Stomach (tissue), 8 donors: ENCODE measurements at regions not wholly inside any gene's neighbourhood (a gene's known extent, or its start where the extent isn't known, plus 50 kb on each side); places are given as distances from the start of the nearest gene placed in this dataset.

Experiments
- DNase-seq, 2 donors: peaks; one replicate each; pipeline versions ENCODE4 v3.0.0 to v3.0.0-alpha.2; 2013 to 2019
- H3K27ac ChIP-seq, 5 donors: fragments of 200-600 bp in 4 of 5; sonication (generic) in 4 of 5; one replicate each; pipeline ENCODE4 v1.5.1; 2013 to 2019; ENCODE audit warnings: mild to moderate bottlenecking in 1 of 5, moderate library complexity in 1 of 5
- H3K27me3 ChIP-seq, 3 donors: fragments of 200-600 bp; sonication (generic); one replicate each; pipeline ENCODE4 v1.5.1; 2017 to 2019; ENCODE audit warnings: mixed run types in 1 of 3
- H3K36me3 ChIP-seq, 4 donors: fragments of 200-600 bp; sonication (generic); 1 replicate in 3 of 4; 2 replicates in 1 of 4; pipeline ENCODE4 v1.5.1; 2016 to 2019
- H3K4me1 ChIP-seq, 4 donors: fragments of 200-600 bp; sonication (generic); one replicate each; pipeline ENCODE4 v1.5.1; 2016 to 2019
- H3K4me3 ChIP-seq, 4 donors: fragments of 200-600 bp; sonication (generic) in 3 of 4; one replicate each; pipeline ENCODE4 v1.5.1; 2016 to 2019; ENCODE audit warnings: mild to moderate bottlenecking in 1 of 4
- H3K9me3 ChIP-seq, 4 donors: fragments of 200-600 bp; sonication (generic); one replicate each; pipeline ENCODE4 v1.5.1; 2016 to 2019
- EP300 ChIP-seq: sonication (generic); formaldehyde crosslinking; IDR thresholded peaks from one replicate; pipeline ENCODE4 v1.6.1; 2017; ENCODE audit warnings: antibody characterized with exemption
- POLR2A ChIP-seq, 4 donors: fragments of 450-650 bp; IDR thresholded peaks; one replicate each; pipeline ENCODE4 v1.6.1; 2016; ENCODE audit warnings: antibody characterized with exemption in 4 of 4, control low read depth in 2 of 4, mild to moderate bottlenecking in 1 of 4, moderate library complexity in 1 of 4
- POLR2AphosphoS5 ChIP-seq, 3 donors: sonication (generic); formaldehyde crosslinking; IDR thresholded peaks; one replicate each; pipeline ENCODE4 v1.6.1; 2016; ENCODE audit warnings: antibody characterized with exemption in 3 of 3
- WGBS, 5 donors: extraction: QIAGEN DNeasy Blood & Tissue Kit in 3 of 5; methylation state at CpG; one replicate each; pipeline versions ENCODE4 v1.1.5 to v1.1.7; 2013 to 2018; 5-methylcytosine and 5-hydroxymethylcytosine counted together
- intact Hi-C: fragments of 100-400 bp; cut with DNase I; formaldehyde crosslinking; loops from one replicate; pipeline ENCODE4 v1.15.1; 2023; ENCODE audit warnings: low total_unique reads
- TF ChIP-seq, protein P1 (sequence below), 7 experiments: fragments of 450-650 bp in 4 of 7; fragments of 200-600 bp in 3 of 7; sonication (generic) in 3 of 7; IDR thresholded peaks; one replicate each; pipeline ENCODE4 v1.5.1; 2016 to 2019; ENCODE audit warnings: antibody characterized with exemption in 7 of 7, control low read depth in 2 of 7, mild to moderate bottlenecking in 1 of 7
- donor health status: healthy with polysubstance abuse.
- donor health status: Bipolar disorder and iron deficiency.
- donor health status: healthy.

DNA sequence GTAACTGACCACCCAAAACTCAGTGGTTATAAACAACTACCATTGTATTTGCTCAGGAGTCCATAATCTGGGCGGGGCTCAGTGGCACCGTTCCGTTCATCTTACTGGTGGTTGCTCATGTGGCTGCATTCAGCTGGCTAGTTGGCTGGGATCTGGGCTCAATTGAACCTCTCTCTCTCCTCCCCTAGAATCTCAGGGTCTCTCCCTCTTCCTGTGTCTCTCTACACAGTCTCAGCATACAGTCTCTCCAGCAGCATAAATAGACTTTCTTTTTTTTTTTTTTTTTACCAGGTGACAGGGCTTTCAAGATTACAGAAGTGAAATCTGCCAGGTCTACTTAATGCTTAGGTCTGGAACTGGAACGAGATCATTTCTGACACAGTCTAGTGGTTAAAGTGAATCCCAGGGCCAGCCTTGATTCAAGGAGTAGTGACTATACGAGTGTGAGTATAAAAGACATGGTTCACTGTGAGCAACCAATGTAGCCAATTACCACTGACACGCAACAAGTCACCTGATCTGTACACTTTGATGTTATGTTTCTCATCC, 193.7 kb upstream of the ESRRG start:
- intact Hi-C loops = no loop called here
- DNase-seq = no peak
- H3K36me3 ChIP-seq = no peaks in the 10 kb centered on the region
- WGBS, 5 donors = 78 to 89% (median 85%) methylated on average over 6 of the region's 6 CpGs
- H3K27ac ChIP-seq = no peak overlapping the region
- TF ChIP-seq POLR2A (IDR thresholded peaks at IDR 0.05) (no peak), EP300 (no peak), POLR2AphosphoS5 (IDR thresholded peaks at IDR 0.05) (no peak)
- no peaks in the 10 kb centered on the region for H3K4me1 ChIP-seq
- H3K27me3 ChIP-seq = no peaks in the 10 kb centered on the region
- no peak overlapping the region for H3K4me3 ChIP-seq
- no peaks in the 10 kb centered on the region for H3K9me3 ChIP-seq

DNA sequence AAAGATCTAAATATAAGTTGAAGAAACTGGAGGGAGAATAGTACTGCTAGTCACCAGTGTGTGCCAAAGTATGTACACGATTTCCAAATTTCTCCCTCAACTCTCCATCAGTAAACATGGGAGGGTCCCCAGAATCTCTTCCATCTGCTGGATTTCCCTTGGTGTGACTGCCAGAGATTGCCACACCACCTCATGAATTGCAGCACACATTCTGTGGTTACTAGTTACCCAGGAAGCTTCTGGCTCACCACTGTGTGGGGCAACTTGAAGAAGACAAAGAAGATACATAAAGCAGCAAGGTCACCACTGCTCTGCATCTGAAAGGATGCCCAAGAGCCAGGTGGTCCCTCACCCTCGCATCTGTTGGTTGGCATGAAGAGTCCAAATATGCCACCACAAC, 191.7 kb upstream of the ESRRG start:
- intact Hi-C loops = no loop called here
- no peaks in the 10 kb centered on the region for H3K4me1 ChIP-seq
- no peaks in the 10 kb centered on the region for H3K27me3 ChIP-seq
- no peak overlapping the region for H3K27ac ChIP-seq
- TF ChIP-seq POLR2A (IDR thresholded peaks at IDR 0.05) (no peak), POLR2AphosphoS5 (IDR thresholded peaks at IDR 0.05) (no peak), EP300 (no peak)
- TF ChIP-seq, protein P1, sequence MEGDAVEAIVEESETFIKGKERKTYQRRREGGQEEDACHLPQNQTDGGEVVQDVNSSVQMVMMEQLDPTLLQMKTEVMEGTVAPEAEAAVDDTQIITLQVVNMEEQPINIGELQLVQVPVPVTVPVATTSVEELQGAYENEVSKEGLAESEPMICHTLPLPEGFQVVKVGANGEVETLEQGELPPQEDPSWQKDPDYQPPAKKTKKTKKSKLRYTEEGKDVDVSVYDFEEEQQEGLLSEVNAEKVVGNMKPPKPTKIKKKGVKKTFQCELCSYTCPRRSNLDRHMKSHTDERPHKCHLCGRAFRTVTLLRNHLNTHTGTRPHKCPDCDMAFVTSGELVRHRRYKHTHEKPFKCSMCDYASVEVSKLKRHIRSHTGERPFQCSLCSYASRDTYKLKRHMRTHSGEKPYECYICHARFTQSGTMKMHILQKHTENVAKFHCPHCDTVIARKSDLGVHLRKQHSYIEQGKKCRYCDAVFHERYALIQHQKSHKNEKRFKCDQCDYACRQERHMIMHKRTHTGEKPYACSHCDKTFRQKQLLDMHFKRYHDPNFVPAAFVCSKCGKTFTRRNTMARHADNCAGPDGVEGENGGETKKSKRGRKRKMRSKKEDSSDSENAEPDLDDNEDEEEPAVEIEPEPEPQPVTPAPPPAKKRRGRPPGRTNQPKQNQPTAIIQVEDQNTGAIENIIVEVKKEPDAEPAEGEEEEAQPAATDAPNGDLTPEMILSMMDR (IDR thresholded peaks at IDR 0.05) = no peak
- WGBS, 5 donors = 65 to 79% (median 73%) methylated on average over 2 of the region's 2 CpGs
- H3K9me3 ChIP-seq = no peaks in the 10 kb centered on the region
- no peaks in the 10 kb centered on the region for H3K36me3 ChIP-seq
- H3K4me3 ChIP-seq = no peak overlapping the region
- DNase-seq = no peak

DNA sequence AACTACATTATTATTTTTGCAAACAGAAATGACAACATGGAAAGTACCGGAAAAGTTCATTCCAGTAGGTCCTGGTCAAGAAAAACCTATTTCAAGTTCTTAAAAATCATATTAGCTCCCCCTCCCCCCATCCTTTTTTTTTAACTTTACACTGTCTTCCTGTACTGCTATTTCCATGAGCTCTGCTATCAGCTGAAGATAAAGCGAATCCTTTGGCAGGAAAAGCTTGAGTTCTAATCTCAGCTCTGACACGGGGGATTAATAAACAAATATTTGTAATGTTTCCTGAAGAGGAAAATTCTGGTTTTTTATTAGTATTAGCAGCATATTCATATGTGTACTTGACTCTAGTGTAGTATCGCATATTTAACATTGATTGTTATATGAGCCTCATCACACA, 190.7 kb upstream of the ESRRG start:
- intact Hi-C loops = no loop called here
- no peaks in the 10 kb centered on the region for H3K36me3 ChIP-seq
- no peak overlapping the region for H3K4me3 ChIP-seq
- no peaks in the 10 kb centered on the region for H3K9me3 ChIP-seq
- 33 to 48% (median 46%) methylated on average over 4 of the region's 4 CpGs for WGBS, 5 donors
- TF ChIP-seq, protein P1 (IDR thresholded peaks at IDR 0.05) = no peak
- TF ChIP-seq POLR2A (IDR thresholded peaks at IDR 0.05) (no peak), EP300 (no peak), POLR2AphosphoS5 (IDR thresholded peaks at IDR 0.05) (no peak)
- no peaks in the 10 kb centered on the region for H3K4me1 ChIP-seq
- H3K27me3 ChIP-seq = no peaks in the 10 kb centered on the region
- H3K27ac ChIP-seq = no peak overlapping the region
- peak in 1 of 2 donors; percentile 39 for DNase-seq

DNA sequence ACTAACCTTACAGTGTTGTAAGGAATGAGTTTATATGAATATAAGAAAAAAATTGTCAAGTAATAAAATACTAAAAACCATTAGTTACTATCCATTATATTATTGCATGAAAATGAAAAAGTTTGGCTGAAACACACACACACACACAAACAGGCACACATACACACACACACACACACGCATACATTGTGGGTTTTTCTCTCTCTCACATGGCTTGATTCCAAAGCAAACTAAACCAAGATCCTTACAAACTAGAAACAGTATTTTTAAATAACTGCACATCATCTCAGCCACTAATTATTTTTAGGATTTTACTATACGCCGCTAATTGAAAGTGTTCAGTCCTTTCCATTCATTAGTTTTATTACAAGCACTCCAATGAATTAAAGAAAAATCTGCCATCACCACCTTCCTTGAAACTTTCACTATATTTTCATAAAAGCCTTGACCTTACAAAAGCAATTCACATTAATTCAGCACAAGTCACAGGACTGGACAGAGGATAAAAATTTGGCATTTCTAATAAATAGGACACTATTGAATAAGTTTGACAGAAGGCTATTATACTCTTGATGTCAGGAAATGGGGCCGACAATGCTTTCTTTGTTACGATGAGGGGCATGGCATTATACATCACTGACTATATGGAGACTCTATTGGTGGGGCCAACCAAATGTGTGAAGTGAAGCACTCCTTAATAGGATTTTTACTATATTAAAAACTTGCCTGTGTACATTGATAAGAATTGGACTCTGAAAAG, 187.0 kb upstream of the ESRRG start:
- H3K4me1 ChIP-seq = peaks cover 0 to under 1% (median 0%) of the 10 kb centered on the region in 4 donors
- TF ChIP-seq EP300 (no peak), POLR2AphosphoS5 (IDR thresholded peaks at IDR 0.05) (no peak), POLR2A (IDR thresholded peaks at IDR 0.05) (no peak)
- TF ChIP-seq, protein P1 (IDR thresholded peaks at IDR 0.05) = no peak
- no peaks in the 10 kb centered on the region for H3K9me3 ChIP-seq
- H3K36me3 ChIP-seq = no peaks in the 10 kb centered on the region
- H3K27ac ChIP-seq = no peak overlapping the region
- DNase-seq = peak in 1 of 2 donors; percentile 38
- intact Hi-C loops = no loop called here
- no peaks in the 10 kb centered on the region for H3K27me3 ChIP-seq
- 73 to 79% (median 75%) methylated on average over 5 of the region's 5 CpGs for whole genome bisulfite sequencing, 5 donors
- H3K4me3 ChIP-seq = no peak overlapping the region

DNA sequence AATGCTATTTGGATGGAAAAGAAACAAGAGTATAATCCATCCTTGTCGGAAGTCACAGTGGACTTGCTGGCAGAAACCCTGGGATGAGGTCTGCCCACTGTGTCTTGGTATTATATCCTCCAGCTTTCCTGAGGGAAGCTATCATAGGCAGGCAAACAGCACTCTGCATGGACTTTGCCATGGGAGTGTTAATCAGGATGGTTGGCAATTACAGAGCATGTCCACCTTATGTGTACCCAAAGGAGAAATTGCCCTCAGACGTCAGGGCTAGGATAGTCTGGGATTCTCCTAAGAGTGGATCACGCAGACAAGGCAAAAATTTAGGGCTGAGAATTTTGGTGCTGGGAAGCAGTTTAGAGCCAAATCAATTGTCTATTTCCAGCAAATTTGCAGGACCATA, 184.9 kb upstream of the ESRRG start:
- Histone ChIP-seq H3K27ac (no peak overlapping the region), H3K4me1 (peaks cover 0 to 20% (median 14%) of the 10 kb centered on the region in 4 donors), H3K9me3 (no peaks in the 10 kb centered on the region), H3K36me3 (no peaks in the 10 kb centered on the region), H3K4me3 (no peak overlapping the region), H3K27me3 (no peaks in the 10 kb centered on the region)
- WGBS, 5 donors = 83 to 94% (median 89%) methylated on average over 3 of the region's 3 CpGs
- TF ChIP-seq, protein P1 (IDR thresholded peaks at IDR 0.05) = no peak
- TF ChIP-seq EP300 (no peak), POLR2AphosphoS5 (IDR thresholded peaks at IDR 0.05) (no peak), POLR2A (IDR thresholded peaks at IDR 0.05) (no peak)
- DNase-seq = no peak
- intact Hi-C loops = no loop called here
